H1 (cell line): ENCODE measurements at regions not wholly inside any gene's neighbourhood (a gene's known extent, or its start where the extent isn't known, plus 50 kb on each side); places are given as distances from the start of the nearest gene placed in this dataset.

ENCODE experiments used
- CTCF ChIA-PET: fragments of 300-600 bp; sonication (Branson Sonifier 250); formaldehyde crosslinking; loops from one replicate; lab custom pipeline; 2021; ENCODE audit not compliant: partially characterized antibody; lab: Charles Lee
- POLR2A ChIA-PET: fragments of 300-600 bp; sonication (Branson Sonifier 250); formaldehyde crosslinking; loops from one replicate; lab custom pipeline; 2021; ENCODE audit warnings: inconsistent platforms; ENCODE audit not compliant: partially characterized antibody; lab: Charles Lee
- DNase-seq, 2 experiments: peaks; one replicate each; pipeline versions ENCODE4 v3.0.0 to v3.0.0-alpha.2; 2010 to 2022; ENCODE audit warnings: low spot score in 2 of 2, low read depth in 1 of 2, mixed read lengths in 1 of 2
- FAIRE-seq: peaks from 2 replicates; lab custom pipeline; 2011; peaks lifted over from hg19 to GRCh38; lab: Jason Lieb, UNC
- H2AFZ ChIP-seq: 2 replicates; pipeline ENCODE4 v1.8.1; 2012; ENCODE audit warnings: low read length, inconsistent platforms
- H2AK5ac ChIP-seq: 2 replicates; pipeline ENCODE4 v1.6.1; 2013; ENCODE audit warnings: low read depth, low read length
- H2BK120ac ChIP-seq: replicated peaks from 2 replicates; pipeline ENCODE3; 2013; ENCODE audit warnings: low read depth, low read length, inconsistent platforms
- H2BK12ac ChIP-seq: 2 replicates; pipeline ENCODE4 v1.6.1; 2013; ENCODE audit warnings: low read depth, low read length
- H2BK15ac ChIP-seq: 2 replicates; pipeline ENCODE4 v1.6.1; 2013; ENCODE audit warnings: low read length
- H2BK20ac ChIP-seq: 2 replicates; pipeline ENCODE4 v1.6.1; 2013; ENCODE audit warnings: low read length
- H2BK5ac ChIP-seq: 2 replicates; pipeline ENCODE4 v1.6.1; 2013; ENCODE audit warnings: low read depth, low read length
- H3K14ac ChIP-seq: 2 replicates; pipeline ENCODE4 v1.6.1; 2013; ENCODE audit warnings: inconsistent platforms; ENCODE audit not compliant: insufficient read length
- H3K18ac ChIP-seq: 2 replicates; pipeline ENCODE4 v1.6.1; 2013; ENCODE audit warnings: low read length; ENCODE audit errors: extremely low read depth
- H3K23ac ChIP-seq: 2 replicates; pipeline ENCODE4 v1.6.1; 2013; ENCODE audit warnings: inconsistent platforms; ENCODE audit not compliant: insufficient read length
- H3K23me2 ChIP-seq: 2 replicates; pipeline ENCODE4 v1.6.1; 2013; ENCODE audit warnings: low read depth, low read length
- H3K27ac ChIP-seq: 2 replicates; pipeline ENCODE4 v1.6.1; 2011; ENCODE audit warnings: low read depth, low read length, inconsistent platforms
- H3K27me3 ChIP-seq, 4 experiments: replicated peaks in 1 of 4; 1 replicate in 1 of 4; 2 replicates in 3 of 4; pipeline versions ENCODE4 v1.6.1 to v1.8.1; 2011 to 2013; ENCODE audit warnings: low read length in 3 of 4, mild to moderate bottlenecking in 3 of 4, inconsistent platforms in 2 of 4, mixed read lengths in 2 of 4, moderate library complexity in 1 of 4; ENCODE audit not compliant: control insufficient read depth in 3 of 4, insufficient read depth in 3 of 4; ENCODE audit errors: extremely low read depth in 1 of 4
- H3K36me3 ChIP-seq, 4 experiments: 2 replicates each; pipeline versions ENCODE4 v1.6.1 to v1.8.1; 2011 to 2013; ENCODE audit warnings: mild to moderate bottlenecking in 4 of 4, low read length in 3 of 4, moderate library complexity in 2 of 4, control low read depth in 1 of 4, inconsistent platforms in 1 of 4; ENCODE audit not compliant: insufficient read depth in 4 of 4, control insufficient read depth in 2 of 4
- H3K4ac ChIP-seq: replicated peaks from 2 replicates; pipeline ENCODE3; 2013; ENCODE audit warnings: low read length, low read depth, mixed read lengths, inconsistent platforms; ENCODE audit not compliant: insufficient read length
- H3K4me1 ChIP-seq, 4 experiments: replicated peaks in 1 of 4; 1 replicate in 1 of 4; 2 replicates in 3 of 4; pipeline versions ENCODE4 v1.6.1 to v1.8.1; 2011 to 2013; ENCODE audit warnings: low read length in 3 of 4, inconsistent platforms in 2 of 4, mixed read lengths in 1 of 4; ENCODE audit not compliant: insufficient read depth in 4 of 4, control insufficient read depth in 3 of 4
- H3K4me2 ChIP-seq, 2 experiments: 2 replicates each; pipeline versions ENCODE4 v1.6.1 to v1.8.1; 2011 to 2013; ENCODE audit warnings: low read depth in 2 of 2, low read length in 2 of 2, control low read depth in 1 of 2, inconsistent platforms in 1 of 2, mild to moderate bottlenecking in 1 of 2; ENCODE audit not compliant: insufficient read depth in 1 of 2
- H3K4me3 ChIP-seq, 4 experiments: fragments of 200-600, 300-600 bp in 1 of 4; sonication (generic), shearing (Covaris generic), sonication (Bioruptor Twin) in 1 of 4; 2 replicates each; pipeline versions ENCODE4 v1.5.1 to v1.8.1; 2011 to 2016; ENCODE audit warnings: low read length in 4 of 4, low read depth in 3 of 4, control low read depth in 2 of 4, inconsistent platforms in 2 of 4, mild to moderate bottlenecking in 2 of 4, mixed read lengths in 1 of 4, moderate library complexity in 1 of 4; ENCODE audit not compliant: insufficient read depth in 2 of 4; ENCODE audit errors: extremely low read depth in 1 of 4
- H3K56ac ChIP-seq: replicated peaks from 2 replicates; pipeline ENCODE3; 2013; ENCODE audit warnings: low read depth, mild to moderate bottlenecking, mixed read lengths, low read length, inconsistent platforms; ENCODE audit not compliant: insufficient read length
- H3K79me1 ChIP-seq: 2 replicates; pipeline ENCODE4 v1.6.1; 2013; ENCODE audit warnings: low read depth, low read length, control low read depth
- H3K79me2 ChIP-seq, 2 experiments: 2 replicates each; pipeline versions ENCODE4 v1.6.1 to v1.8.1; 2012 to 2013; ENCODE audit warnings: low read length in 2 of 2, mild to moderate bottlenecking in 2 of 2, inconsistent platforms in 1 of 2; ENCODE audit not compliant: insufficient read depth in 2 of 2, control insufficient read depth in 1 of 2
- H3K9ac ChIP-seq, 4 experiments: replicated peaks in 1 of 4; 1 replicate in 1 of 4; 2 replicates in 3 of 4; pipeline versions ENCODE4 v1.6.1 to v1.8.1; 2011 to 2013; ENCODE audit warnings: low read depth in 3 of 4, low read length in 3 of 4, control low read depth in 2 of 4, mild to moderate bottlenecking in 2 of 4, moderate library complexity in 2 of 4, inconsistent platforms in 1 of 4; ENCODE audit errors: extremely low read depth in 1 of 4
- H3K9me3 ChIP-seq, 2 experiments: 2 replicates each; pipeline versions ENCODE4 v1.6.1 to v1.8.1; 2012 to 2013; ENCODE audit warnings: mild to moderate bottlenecking in 2 of 2, moderate library complexity in 2 of 2, control low read depth in 1 of 2, inconsistent platforms in 1 of 2, low read depth in 1 of 2, low read length in 1 of 2, mixed read lengths in 1 of 2; ENCODE audit not compliant: insufficient read depth in 2 of 2
- H4K20me1 ChIP-seq, 2 experiments: replicated peaks in 1 of 2; 2 replicates each; pipeline versions ENCODE3 to v1.8.1; 2011 to 2013; ENCODE audit warnings: inconsistent platforms in 2 of 2, low read length in 2 of 2, mild to moderate bottlenecking in 1 of 2; ENCODE audit not compliant: insufficient read depth in 2 of 2, control insufficient read depth in 1 of 2
- H4K5ac ChIP-seq: 2 replicates; pipeline ENCODE4 v1.6.1; 2013; ENCODE audit warnings: low read length, low read depth, mixed read lengths, inconsistent platforms; ENCODE audit not compliant: insufficient read length
- H4K8ac ChIP-seq: 2 replicates; pipeline ENCODE4 v1.8.0; 2013; ENCODE audit warnings: mild to moderate bottlenecking, moderate library complexity, low read length, inconsistent platforms; ENCODE audit not compliant: insufficient read depth; ENCODE audit errors: extremely low read depth
- H4K91ac ChIP-seq: replicated peaks from 2 replicates; pipeline ENCODE3; 2013; ENCODE audit warnings: low read length, mixed read lengths, inconsistent platforms; ENCODE audit not compliant: insufficient read length
- MAFK ChIP-seq: IDR thresholded peaks from 2 replicates; pipeline ENCODE4 v1.6.1; 2012; ENCODE audit warnings: low read depth, mild to moderate bottlenecking, improper control_type of control experiment, low read length
- PHF8 ChIP-seq: fragments of 200-600 bp; sonication (generic); conservative IDR thresholded peaks from 2 replicates; pipeline ENCODE4 v1.7.1; 2012; ENCODE audit warnings: low read depth, mild to moderate bottlenecking, inconsistent platforms, low read length, moderate library complexity
- SIN3A ChIP-seq, 2 experiments: IDR thresholded peaks in 1 of 2; conservative IDR thresholded peaks in 1 of 2; 2 replicates each; pipeline ENCODE4 v1.6.1; 2011 to 2012; ENCODE audit warnings: low read length in 2 of 2, improper control_type of control experiment in 1 of 2, low read depth in 1 of 2, mild to moderate bottlenecking in 1 of 2
- ZNF274 ChIP-seq: IDR thresholded peaks from 2 replicates; pipeline ENCODE4 v1.7.0; 2012; ENCODE audit warnings: low read length, borderline replicate concordance; ENCODE audit errors: extremely low read depth
- WGBS, 2 experiments: shearing (Covaris generic) in 1 of 2; methylation state at CpG; one replicate each; pipeline versions ENCODE4 v1.1.6 to v1.1.7; 2013 to 2015; ENCODE audit warnings: low lambda C conversion rate in 2 of 2, mixed read lengths in 2 of 2, inconsistent platforms in 1 of 2, low coverage in 1 of 2, missing lambda C conversion rate in 1 of 2; ENCODE audit not compliant: insufficient replicate concordance in 2 of 2, insufficient coverage in 1 of 2, insufficient read length in 1 of 2; ENCODE audit errors: extremely low coverage in 1 of 2, missing lambda C conversion rate in 1 of 2; 5-methylcytosine and 5-hydroxymethylcytosine counted together

DNA sequence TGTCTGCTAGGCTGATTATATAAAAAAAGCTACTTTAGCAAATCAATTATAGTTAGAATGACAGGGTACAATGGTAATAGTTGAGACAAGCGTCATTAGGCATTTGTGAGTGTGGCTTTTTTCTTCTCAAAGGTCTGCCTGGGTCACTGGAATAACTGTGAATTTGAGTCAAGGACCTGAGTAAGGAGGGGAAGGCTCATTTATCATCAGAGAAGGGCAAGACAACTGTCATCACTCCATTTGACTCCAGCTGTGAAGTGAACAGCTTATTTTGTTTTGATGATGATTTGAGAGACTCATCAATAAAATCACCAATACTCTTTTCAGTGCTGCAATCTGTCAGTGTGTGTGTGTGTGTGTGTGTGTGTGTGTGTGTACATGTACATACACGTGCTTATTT lies 118.6 kb downstream of the MAT2B start:
- no peak overlapping the region for H4K8ac ChIP-seq
- no peaks in the 10 kb centered on the region for H3K79me2 ChIP-seq
- no peaks in the 10 kb centered on the region for H4K20me1 ChIP-seq
- no peak overlapping the region for H3K56ac ChIP-seq
- no peak overlapping the region for H2AK5ac ChIP-seq
- no peaks in the 10 kb centered on the region for H3K4me1 ChIP-seq
- H2BK15ac ChIP-seq: no peak overlapping the region
- H3K4ac ChIP-seq: no peak overlapping the region
- H3K79me1 ChIP-seq: no peaks in the 10 kb centered on the region
- H3K9ac ChIP-seq: no peak overlapping the region
- H2BK12ac ChIP-seq: no peak overlapping the region
- 90% methylated on average over 2 of the region's 2 CpGs; no CpG with 5 or more reads in 1 of the 2 experiments for WGBS, 2 experiments
- no peaks in the 10 kb centered on the region for H3K36me3 ChIP-seq
- H3K4me2 ChIP-seq: no peak overlapping the region
- H3K27me3 ChIP-seq: no peaks in the 10 kb centered on the region
- POLR2A ChIA-PET: no interaction called here
- H2AFZ ChIP-seq: no peak overlapping the region
- FAIRE-seq (no peak), DNase-seq (no peak)
- no peak overlapping the region for H4K5ac ChIP-seq
- no peak overlapping the region for H2BK120ac ChIP-seq
- no peak overlapping the region for H3K4me3 ChIP-seq
- peaks cover 2% of the 10 kb centered on the region; the same call in 1 of the 2 replicates for H3K23me2 ChIP-seq
- H3K14ac ChIP-seq: no peak overlapping the region
- no peak overlapping the region for H3K18ac ChIP-seq
- no peak overlapping the region for H3K27ac ChIP-seq
- H3K9me3 ChIP-seq: no peaks in the 10 kb centered on the region; a peak in 1 of 4 replicates
- H4K91ac ChIP-seq: no peak overlapping the region
- H2BK20ac ChIP-seq: no peak overlapping the region
- H3K23ac ChIP-seq: no peak overlapping the region
- H2BK5ac ChIP-seq: no peak overlapping the region
- CTCF ChIA-PET: interaction anchor here (0.7 to 1.7 kb wide), 3 partner anchors 7 to 1310 kb away, joined by 3 read pairs; no protein-coding TSS in a partner anchor
- TF ChIP-seq MAFK (no peak), ZNF274 (no peak), PHF8 (no peak), SIN3A (conservative IDR thresholded peaks at IDR 0.05 in 1 of 2, IDR thresholded peaks at IDR 0.05 in 1 of 2; ENCODE audit: low read depth in 1 of 2, low read length in 2 of 2) (no peak)
